ENCODE measurements at regions not wholly inside any gene's neighbourhood (a gene's known extent, or its start where the extent isn't known, plus 50 kb on each side); places are given as distances from the start of the nearest gene placed in this dataset.

DNA sequence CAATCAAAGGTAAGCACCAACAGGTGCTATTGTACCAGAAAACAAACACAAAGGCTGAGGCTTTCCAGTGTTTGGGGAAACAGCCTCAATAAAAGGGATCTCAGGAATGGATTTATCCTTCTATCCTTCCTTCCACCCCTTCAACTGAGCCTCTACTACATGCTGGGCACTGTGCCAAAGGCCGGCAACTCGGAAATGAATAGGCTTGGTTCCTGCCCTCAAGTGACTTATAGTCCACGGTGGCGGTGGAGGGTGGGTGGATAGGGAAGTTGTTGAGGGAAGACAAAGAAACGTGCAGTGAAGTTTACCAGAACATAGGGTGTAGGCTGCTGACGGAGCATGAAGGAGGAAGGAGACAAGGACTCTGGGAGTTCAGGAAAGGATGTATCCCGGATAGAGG, 73.4 kb upstream of the TAB2 start:
- no peak for TF ChIP-seq EZH2phosphoT487 (IDR thresholded peaks at IDR 0.05; ENCODE audit: low read depth, severe bottlenecking, unreplicated experiment)
- TF ChIP-seq, protein P1, sequence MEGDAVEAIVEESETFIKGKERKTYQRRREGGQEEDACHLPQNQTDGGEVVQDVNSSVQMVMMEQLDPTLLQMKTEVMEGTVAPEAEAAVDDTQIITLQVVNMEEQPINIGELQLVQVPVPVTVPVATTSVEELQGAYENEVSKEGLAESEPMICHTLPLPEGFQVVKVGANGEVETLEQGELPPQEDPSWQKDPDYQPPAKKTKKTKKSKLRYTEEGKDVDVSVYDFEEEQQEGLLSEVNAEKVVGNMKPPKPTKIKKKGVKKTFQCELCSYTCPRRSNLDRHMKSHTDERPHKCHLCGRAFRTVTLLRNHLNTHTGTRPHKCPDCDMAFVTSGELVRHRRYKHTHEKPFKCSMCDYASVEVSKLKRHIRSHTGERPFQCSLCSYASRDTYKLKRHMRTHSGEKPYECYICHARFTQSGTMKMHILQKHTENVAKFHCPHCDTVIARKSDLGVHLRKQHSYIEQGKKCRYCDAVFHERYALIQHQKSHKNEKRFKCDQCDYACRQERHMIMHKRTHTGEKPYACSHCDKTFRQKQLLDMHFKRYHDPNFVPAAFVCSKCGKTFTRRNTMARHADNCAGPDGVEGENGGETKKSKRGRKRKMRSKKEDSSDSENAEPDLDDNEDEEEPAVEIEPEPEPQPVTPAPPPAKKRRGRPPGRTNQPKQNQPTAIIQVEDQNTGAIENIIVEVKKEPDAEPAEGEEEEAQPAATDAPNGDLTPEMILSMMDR (IDR thresholded peaks at IDR 0.05; ENCODE audit: poor library complexity), result no peak

Measured in hepatocyte (in vitro differentiated cells).